GM18498 (cell line): ENCODE measurements at regions not wholly inside any gene's neighbourhood (a gene's known extent, or its start where the extent isn't known, plus 50 kb on each side); places are given as distances from the start of the nearest gene placed in this dataset.

Experiments used
- ATAC-seq: cut with Tn5 transposase; IDR thresholded peaks from one replicate; pipeline ENCODE4 v1.9.1; 2021; ENCODE audit warnings: mild to moderate bottlenecking, moderate library complexity; ENCODE audit not compliant: unreplicated experiment

DNA sequence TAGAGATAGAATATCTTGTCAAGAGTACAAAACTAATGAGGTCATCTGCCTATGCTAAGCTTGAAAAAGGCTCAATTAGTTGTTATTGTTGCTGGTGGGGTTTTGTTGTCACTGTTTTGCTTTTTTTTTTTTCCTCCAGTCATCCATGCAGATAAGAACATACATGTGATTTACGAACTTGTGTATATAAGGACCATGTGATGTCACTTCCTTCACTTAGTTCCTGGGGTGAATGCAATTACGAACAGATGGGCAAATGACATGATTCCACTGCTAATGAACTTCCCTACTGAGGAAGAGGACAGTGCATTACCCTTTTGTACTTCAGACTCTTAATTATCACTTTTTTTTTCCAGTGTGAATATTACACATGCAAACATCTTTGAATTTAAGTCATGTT lies 1175.3 kb upstream of the GJE1 start:
- no peak for ATAC-seq

DNA sequence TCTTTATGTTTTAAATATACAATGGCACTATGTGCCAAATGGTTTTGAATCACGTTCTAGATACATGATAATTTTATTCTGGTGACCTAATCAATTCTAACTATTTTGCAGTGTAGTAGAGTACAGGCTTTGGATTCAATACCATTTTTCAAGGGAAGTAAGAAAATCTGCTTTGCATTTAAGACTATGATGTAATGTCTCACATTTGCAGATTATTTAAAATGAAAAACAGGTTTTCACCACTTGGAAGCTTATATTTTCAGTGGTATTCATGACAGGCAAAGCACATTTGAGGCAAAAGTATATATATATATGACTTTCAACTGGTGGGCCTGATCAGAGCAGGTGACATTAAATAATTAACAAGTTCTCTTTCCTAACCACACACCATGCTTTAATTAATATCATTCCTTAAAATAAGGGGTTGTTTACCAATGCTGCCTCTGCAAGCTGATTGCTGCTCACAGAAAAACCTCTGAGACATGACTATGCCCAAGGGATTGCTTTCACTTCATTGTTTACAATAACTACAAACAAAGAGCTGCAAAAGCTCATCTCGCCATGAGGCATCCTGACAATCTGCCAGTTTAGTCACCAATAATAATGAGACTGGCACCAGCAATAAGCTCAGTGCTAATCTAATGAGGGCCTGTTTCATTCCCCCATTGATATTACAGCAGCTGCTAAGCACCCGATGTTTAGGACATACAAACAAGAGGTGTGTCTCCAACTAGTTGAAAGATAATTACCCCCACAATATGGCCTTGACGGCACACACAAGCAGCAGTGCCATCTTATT lies 1176.0 kb upstream of the GJE1 start:
- no peak for ATAC-seq

DNA sequence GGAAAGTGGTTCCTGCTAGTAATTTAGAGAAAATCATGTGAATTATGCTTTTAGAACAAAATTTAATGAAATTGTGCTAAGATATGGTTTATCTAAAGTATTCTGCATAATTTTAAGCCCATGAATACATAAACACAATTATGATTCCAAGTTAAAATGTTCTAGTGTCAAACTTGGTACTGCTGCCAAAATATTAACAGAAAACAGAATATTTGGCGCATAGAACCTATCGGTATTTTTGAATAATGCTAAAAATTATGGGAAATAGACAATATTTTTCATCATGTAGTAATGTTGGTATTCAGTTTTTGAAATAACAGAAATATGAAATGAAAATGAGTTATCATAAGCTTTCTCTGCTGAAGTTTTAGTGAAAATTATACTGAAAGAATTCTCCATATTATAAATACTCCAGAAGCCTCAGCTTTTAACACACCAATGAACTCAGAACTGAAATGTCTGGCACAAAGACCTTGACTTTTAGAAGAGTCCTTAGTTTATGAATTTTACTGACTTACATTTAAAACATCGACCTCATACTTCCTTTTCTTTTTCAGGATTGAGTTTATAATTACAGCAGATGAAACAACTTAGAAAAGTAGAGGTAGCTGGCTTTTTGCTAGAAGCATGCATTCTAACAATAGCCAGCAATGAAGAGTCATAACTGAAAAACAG lies 1192.3 kb upstream of the GJE1 start:
- ATAC-seq: no peak

DNA sequence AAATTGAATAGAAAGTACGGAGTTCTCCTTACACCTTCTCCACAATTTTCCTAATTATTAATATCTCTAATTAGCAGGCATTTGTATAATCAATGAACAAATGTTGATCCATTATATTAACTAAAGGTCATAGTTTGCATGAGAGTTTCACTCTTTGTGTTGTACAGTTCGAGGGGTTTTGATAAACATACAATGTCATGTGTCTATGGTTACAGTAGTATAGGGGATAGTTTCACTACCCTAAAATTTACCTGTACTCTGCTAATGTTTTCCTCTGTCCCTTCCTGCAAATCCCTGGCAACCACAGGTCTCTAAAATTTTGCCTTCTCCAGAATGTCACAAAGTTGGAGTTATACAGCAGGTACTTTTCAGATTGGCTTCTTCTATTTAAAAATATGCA lies 1199.8 kb upstream of the GJE1 start:
- ATAC-seq: no peak

DNA sequence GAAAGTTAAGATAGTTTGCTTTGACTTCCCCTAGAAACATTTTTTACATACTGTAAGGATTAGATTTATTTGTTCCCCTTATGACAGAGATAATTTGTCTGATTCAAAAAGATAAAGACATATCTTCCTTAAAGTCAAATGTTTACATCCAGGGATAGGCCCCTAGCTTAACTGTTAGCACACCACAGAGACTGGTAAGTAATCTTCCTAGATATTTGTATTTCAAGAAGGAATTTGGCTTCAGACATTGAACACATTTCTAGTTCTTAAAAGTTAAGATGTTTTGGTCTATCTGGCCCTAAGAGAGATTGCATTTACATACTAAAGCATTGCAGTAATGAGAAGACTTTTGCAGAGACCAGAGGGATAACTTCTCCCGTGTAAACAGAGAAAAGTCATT lies 1201.1 kb upstream of the GJE1 start:
- ATAC-seq: no peak

DNA sequence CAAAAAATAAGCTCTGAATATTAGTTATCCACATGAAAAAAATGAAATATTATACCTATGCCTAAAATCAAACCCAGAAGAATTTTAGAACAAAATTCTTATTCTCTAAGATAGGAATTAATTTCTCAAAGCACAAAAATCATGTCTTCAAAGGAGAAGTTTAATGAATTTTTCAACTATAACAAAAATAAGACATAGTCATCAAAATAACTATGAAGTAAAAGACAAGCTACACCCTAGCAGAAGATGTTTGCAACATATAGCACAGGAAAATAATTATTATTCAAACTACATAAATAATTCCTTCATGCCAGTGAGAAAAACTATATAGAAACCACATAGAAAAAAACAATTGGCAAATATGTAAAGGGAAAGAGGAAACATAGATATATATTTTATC lies 1203.6 kb upstream of the GJE1 start:
- ATAC-seq: no peak

DNA sequence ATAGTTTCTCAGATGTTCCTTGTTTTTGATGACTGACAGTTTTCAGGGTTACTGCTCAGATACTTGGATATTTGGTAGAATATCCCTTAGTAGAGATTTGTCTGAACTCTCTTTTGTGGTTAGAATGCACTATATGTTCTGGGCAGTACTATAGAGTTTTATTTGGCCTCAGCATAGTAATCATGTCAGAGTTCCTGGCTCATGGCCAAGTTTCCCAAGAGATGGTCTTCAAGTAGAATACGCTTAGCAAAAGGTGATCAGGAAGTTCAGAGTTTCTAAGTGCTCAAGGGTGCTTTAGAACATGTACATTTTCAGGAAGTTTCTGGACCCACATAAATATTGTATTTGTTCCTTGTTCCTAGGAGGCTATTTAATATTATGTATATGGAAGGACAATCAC lies 1209.7 kb upstream of the GJE1 start:
- no peak for ATAC-seq

DNA sequence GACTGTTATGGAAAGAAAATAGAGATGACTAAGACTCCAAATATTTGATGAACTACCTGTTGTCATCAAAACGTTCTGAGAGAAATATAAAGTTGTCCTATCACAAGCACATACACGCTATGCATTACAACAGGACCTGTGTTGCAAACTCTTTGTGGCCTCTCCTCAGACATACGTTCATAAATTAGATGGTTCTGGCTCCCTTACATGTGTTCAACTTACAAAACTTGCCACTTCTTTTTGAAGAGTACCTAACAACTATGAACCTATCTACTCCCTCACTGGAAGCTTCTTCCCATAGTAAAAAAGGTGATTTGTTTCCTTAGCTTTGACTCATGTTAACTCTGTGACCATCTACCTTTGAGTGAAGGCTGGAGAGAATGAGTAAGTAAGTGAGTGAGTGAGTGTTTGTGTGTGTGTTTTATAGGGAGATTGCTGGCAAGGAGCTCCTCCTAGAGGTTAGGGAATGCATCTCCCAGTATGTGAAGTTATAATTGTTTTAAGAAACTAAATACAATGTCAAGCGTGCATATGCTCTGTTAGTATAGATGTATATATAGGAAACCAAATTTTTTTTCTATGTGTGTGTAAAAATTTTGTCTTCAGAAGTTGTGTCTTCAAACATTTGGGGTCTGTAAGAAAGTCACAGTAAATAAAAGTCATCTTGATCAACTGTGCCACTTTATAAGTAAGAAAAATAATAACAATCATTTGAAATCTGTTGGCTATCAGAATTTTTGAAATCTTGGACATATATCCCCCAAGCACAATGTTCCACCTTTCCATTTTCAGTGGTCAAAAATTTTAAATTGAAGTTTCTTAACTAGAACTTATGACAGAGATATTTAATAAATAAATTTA lies 1211.1 kb upstream of the GJE1 start:
- ATAC-seq: peak; percentile 65

DNA sequence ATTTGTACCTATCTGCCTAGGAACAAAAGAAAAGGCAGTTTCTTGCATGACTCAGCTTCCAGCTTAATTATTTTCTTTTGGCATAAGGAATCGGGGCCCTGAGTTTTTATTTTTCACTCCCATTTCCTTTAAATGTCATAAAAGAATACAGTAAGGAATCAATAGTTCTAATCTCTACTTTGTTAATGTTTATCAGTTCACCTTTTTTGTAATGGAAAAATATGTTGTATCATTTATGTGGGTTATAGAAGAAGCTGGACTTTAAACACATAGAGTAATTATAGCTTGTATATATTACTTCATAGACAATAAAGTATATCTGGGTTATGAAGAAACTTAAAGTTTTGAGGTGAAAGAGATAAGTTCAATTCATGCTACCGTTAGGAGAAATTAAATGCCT lies 1214.8 kb upstream of the GJE1 start:
- ATAC-seq: no peak

DNA sequence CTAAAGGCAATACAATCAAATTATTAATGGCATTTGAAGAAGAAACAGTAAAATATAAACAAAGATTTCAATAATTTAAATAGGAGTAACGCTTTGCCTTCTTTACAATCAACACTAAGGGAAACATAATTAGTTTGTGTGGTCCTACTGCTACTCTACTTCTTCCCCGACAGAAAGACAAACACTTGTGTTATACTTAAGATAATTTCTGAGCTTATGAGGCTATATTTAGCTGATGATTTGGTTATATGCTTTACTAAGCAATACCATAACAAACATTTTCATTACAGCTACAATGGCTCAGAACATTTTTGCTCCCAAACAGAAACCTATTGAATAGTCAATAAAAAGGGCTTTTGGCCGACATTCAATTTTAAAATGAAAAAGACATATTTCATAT lies 1217.2 kb upstream of the GJE1 start:
- no peak for ATAC-seq

DNA sequence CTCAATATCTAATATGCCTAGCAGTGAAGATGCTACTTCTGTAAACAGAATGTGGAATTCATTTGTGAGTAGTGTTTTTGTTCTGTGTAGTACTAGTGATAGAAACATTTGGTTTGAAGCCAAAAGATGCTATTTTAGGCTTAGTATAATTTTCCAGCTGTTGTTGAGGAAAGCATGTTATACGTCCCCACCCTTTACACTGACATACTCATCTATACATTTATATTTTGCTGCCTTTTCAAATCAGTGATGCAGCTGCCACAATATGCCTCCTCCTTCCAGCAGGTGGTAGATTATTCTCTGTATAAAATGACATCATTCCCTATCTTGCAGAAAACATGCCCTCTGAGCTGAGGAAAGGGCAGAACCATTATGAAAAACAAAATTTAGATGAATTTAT lies 1217.6 kb upstream of the GJE1 start:
- ATAC-seq: no peak

DNA sequence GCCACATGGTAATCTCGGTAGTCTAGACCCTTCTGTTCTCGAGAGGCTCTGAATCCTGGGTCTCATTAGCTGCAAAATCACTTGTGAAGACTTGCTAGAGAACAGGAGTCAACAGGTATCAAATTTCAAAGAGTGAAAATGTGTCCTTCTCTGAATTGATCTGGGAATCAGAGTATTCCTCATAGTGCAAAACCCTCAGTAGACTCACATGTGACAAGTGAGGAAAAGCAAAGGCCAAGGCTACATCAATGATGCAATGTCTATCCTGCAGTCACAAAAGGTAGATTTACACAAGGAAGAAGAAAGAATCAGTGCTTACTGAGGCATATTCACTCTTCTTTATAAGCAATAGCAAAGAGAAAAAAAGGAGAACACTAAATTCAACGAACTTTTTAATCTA lies 1220.0 kb upstream of the GJE1 start:
- no peak for ATAC-seq

DNA sequence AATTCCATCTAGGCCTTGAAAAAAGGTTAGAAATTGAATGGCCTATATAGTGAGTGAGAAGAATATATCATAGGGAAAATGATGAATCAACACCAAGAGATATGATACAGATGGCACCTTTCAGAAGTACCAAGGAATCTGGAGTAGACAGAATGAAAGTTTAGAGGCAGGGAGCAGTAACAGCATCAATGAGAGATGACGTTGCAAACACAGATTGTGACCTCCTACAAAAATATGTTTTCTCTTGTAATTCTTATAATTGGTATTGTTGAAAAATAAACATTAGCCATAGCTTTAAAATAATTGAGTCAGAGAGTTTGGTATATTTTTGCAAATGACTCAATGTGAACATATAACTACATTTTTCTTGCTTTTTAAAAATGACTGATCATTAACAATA lies 1223.1 kb upstream of the GJE1 start:
- ATAC-seq: no peak

DNA sequence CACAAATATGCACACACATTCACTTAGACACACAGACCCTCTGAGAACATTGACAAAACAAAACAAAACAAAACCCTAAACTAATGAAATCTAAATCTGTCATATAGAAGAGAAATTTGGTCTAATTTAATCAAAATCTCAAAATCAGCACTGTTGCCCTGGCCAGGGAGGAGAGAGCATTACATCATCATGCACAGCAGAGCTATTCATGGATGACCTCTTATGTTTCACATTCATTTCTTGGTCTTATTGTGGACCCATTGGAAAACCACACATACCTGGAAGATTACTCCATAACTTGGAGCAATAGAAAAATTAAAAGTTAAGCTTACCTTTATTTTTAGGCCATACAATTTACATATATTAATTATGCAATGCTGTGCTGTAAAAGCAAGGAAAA lies 1223.6 kb upstream of the GJE1 start:
- ATAC-seq: no peak

DNA sequence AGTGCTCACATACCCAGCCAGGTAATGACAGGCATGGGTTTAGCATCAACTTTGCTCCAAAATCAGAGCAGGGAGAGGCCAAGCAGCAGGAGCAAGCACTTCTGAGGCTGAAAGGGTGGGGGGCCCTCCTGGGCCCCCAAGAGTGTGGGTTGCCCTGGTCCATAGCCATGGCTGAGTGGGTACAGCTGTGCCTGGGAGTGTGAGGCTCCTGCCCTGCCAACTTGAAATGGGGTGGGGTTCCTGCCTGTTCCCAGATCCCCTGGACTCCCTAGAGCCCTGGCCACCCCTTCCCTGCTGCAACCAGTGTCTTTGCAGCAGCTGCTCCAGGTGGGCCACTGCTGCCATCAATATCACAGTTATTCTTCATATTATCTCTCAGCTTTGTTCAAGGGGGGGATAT lies 1224.2 kb upstream of the GJE1 start:
- no peak for ATAC-seq

DNA sequence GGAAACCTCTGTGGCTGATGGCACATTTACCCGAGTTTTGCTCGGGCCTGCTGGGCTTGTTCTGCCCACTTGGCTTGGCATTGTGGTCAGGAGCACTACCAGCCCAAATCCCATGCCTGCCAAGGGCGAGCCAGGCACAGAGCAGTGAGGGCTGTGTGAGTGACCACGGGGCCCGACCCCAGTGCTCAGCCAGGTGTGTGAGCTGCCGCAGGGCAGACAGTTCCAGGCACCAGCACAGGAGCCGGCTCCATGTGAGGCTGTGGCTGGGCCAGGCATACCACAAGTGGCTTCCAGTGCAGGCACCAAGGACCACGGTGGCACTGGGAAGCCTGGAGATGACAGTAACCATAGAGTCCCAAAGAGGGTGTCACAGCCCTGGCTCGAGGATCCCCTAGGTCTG lies 1225.5 kb upstream of the GJE1 start:
- no peak for ATAC-seq

DNA sequence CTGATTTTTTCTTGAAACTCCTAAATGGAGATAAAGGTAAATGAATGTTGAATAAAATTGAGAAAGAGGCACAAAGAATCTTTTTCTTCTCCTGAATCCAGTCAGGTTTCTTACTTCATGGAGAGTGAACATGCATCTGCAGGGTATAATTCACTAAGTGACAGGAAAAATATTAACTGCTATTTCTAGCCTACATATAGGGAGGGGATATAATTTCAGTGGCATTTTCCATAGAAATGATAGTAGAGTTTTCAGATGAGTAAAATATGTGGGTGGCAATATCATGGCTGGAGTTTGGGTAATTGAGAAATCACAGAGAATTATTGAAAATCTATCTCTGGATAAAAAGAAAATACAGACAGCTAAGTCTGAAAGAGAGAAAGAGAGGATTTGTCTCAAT lies 1227.0 kb upstream of the GJE1 start:
- ATAC-seq: no peak

DNA sequence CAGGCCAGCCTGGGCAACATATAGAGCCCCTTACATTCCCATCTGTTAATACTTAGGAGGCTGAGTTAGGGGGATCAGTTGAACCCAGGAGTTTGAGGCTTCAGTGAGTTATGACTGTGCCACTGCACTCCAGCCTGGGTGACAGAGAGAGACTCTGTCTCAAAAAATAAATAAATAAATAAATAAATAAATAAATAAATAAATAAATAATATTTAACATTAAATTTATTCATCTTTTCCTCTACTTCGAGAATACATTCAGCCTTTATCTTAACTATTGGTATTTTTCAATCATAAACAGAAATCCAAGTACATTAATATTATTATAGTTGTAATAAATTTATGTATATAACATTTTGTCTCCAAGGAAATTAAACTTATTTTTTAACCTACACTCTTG lies 1227.7 kb upstream of the GJE1 start:
- ATAC-seq: no peak

DNA sequence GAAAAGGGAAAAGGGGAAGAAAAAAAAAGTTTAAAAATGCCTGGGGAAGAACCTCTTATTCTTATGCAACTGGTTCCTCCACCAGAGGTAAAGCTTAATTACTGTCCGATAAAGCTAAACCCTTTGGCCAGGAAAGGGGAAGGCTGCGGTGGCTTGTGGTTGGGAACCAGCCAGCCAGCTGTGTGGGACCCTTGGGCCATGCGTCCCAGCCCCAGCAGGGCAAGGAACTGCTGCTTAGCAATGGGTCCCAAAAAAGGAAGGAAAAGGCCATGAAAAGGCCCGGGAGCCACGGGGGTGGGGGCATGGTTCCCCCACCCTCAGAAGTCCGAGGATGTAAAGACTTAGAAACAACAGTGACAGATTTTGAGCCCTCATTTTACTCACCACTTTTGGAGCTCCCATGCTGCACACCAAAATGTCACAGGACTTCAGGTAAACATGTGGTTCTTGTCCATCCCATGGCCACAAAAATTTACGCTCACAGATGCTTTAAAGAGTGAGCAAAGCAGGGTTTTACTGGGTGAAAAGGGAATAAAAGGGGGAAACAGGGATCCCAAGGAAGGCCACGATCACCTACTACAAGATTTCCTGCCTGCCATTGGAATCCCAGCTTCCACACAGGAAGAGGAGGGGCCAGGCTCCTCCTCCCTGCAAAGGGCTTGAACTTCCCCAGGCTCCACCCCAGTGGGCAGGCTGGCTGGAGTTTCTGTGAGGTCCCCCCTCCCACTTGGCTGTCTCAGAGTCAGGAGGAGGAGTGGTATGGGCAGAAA lies 1234.7 kb upstream of the GJE1 start:
- ATAC-seq: no peak

DNA sequence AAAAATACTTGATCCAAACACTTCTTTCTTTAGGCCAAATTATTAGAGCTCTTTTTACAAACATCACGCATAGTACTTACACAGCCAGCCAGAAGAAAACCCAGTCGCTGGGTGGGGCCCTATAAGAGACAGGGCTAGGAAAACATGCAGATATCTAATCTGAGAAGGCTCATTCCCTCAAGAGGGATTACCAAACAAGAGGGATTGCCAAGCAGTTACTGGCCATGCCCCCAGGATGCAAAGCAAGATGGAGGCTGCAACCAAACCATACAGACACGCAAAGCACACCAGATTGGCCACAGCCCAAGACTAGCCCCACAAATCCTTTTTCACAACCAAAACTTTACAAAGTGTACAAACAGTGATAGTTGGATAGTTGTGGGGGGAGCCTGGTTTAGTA lies 1235.4 kb upstream of the GJE1 start:
- ATAC-seq: no peak

DNA sequence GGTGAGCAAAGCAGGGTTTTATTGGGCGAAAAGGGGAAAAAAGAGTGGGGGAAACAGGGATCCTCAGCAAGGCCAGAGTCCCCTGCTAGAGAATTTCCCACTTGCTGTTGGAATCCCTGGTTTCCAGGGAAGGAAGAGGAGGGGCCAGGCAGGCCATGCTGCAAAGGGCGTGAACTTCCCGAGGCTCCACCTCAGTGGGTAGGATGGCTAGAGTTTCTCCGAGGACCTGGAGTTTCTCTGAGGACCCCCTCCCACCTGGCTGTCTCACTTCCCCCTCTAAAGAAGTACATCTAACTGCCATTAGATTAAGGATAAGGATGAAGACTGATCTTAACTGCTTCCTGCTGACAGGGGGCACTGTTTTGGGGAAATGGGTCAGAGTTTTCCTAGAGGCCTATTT lies 1239.3 kb upstream of the GJE1 start:
- ATAC-seq: no peak
